Amygdala (tissue), 56 donors: ENCODE measurements at regions not wholly inside any gene's neighbourhood (a gene's known extent, or its start where the extent isn't known, plus 50 kb on each side); places are given as distances from the start of the nearest gene placed in this dataset.
"Not testable (repeated sequence)": the region's sequence is repeated elsewhere in the genome, so short reads cannot be mapped to it uniquely, and the experiment has no call there.

Source experiments
- DNase-seq, 56 donors: peaks; one replicate each; lab custom pipeline; 2025; lab: John Stamatoyannopoulos, UW

GRCh38 chr1:89436856-89437255 is 73.0 kb downstream of the GBP6 start:
- no peak for DNase-seq

GRCh38 chr1:89438301-89438700 is 74.4 kb downstream of the GBP6 start:
- DNase-seq: not testable (repeated sequence)

- DNase-seq: no peak
Measured at GRCh38 chr1:89440911-89441310, 77.1 kb downstream of the GBP6 start.

GRCh38 chr1:89444791-89445190 is 79.8 kb upstream of the LRRC8B start:
- DNase-seq: no peak

GRCh38 chr1:89451011-89451410 is 73.6 kb upstream of the LRRC8B start:
- DNase-seq: no peak

GRCh38 chr1:89453123-89453972 is 71.3 kb upstream of the LRRC8B start:
- DNase-seq: no peak

GRCh38 chr1:89454845-89455521 is 69.6 kb upstream of the LRRC8B start:
- DNase-seq: peak in 24 of 56 donors; percentile 1 to 59 (median 8)

GRCh38 chr1:89457046-89457445 is 67.6 kb upstream of the LRRC8B start:
- DNase-seq: no peak

- DNase-seq: no peak
Measured at GRCh38 chr1:89459081-89459480, 65.5 kb upstream of the LRRC8B start.

- DNase-seq: no peak
Measured at GRCh38 chr1:89460325-89460724, 64.3 kb upstream of the LRRC8B start.

- DNase-seq: no peak
Measured at GRCh38 chr1:89462250-89462649, 62.4 kb upstream of the LRRC8B start.

GRCh38 chr1:89464008-89464407 is 60.6 kb upstream of the LRRC8B start:
- DNase-seq: no peak

GRCh38 chr1:89465201-89465600 is 59.4 kb upstream of the LRRC8B start:
- no peak for DNase-seq

GRCh38 chr1:89466307-89466930 is 58.2 kb upstream of the LRRC8B start:
- DNase-seq: no peak

- DNase-seq: no peak
Measured at GRCh38 chr1:89472253-89472652, 52.4 kb upstream of the LRRC8B start.

GRCh38 chr1:89472886-89473417 is 51.7 kb upstream of the LRRC8B start:
- no peak for DNase-seq
